ENCODE measurements at regions not wholly inside any gene's neighbourhood (a gene's known extent, or its start where the extent isn't known, plus 50 kb on each side); places are given as distances from the start of the nearest gene placed in this dataset.

DNA sequence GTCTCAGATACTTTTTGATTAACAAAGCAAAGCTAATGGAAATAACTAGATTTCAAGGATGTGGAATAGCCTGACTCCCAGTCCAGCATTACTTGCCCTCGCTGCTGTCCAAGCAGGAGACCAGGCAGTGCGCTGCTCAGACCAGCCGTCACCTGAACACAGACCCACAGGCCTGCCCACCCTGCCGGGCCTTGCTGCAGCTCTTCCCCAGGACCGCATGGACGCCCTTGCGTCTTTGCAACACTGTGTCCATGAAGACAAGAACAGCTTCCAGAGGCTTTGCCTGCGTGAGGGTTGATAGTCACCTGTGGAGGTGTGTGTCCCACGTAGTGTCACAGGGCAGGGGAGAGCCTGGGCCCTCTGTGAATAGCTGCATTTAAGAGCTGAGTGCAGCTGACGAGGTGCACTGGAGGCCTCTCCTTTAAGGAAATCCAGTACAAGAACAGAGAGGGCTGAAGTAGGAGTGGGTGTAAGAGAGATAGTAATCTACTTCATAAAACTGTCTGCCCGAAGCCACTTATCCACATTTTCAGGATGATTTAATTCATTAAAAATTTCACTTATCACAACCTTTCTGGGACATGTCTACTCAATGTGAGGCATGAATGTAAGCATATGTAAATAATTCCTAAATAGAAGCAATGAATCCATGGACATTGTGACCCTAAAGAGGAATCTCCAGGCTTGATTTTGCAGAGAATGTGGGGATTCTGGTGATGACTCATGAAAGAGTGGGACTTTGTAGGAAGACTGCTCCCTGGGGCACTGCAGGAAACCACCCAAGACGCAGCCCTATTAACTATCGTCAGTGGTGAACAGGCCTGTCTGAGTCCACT, 176.2 kb upstream of the RAB4A start:
- no peak for DNase-seq

DNA sequence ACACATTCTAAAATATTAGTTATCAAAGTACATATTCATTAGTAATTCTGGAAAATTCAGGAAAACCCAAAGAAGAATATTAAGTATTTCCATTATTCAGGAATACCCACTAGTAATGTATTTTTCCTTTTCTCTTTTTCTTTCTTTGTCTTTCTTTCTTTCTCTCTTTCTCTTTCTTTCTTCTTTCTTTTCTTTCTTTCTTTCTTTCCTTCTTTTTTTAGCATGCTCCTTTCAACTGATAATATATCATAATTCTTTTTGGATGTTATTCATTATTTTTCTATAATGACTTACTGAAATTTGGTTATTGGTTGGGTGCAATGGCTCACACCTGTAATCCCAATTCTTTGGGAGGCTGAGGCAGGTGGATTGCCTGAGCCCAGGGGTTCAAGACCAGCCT, 175.6 kb upstream of the RAB4A start:
- no peak for TF ChIP-seq CTCF (IDR thresholded peaks at IDR 0.05)
- DNase-seq (no peak), ATAC-seq (no peak)
- Histone ChIP-seq H3K9me3 (no peaks in the 10 kb centered on the region), H3K36me3 (ENCODE audit: low read depth) (no peaks in the 10 kb centered on the region), H3K4me1 (ENCODE audit: low read depth) (peaks cover 11% of the 10 kb centered on the region), H3K4me3 (no peak overlapping the region)
- intact Hi-C loops (cut with DNase I, micrococcal nuclease): no loop called here

More for the DNA sequence above, 176.2 kb upstream of the RAB4A start:
- no peak for TF ChIP-seq CTCF (IDR thresholded peaks at IDR 0.05)
- no peak for ATAC-seq
- Histone ChIP-seq H3K4me3 (no peak overlapping the region), H3K4me1 (ENCODE audit: low read depth) (peaks cover 11% of the 10 kb centered on the region), H3K36me3 (ENCODE audit: low read depth) (no peaks in the 10 kb centered on the region), H3K9me3 (no peaks in the 10 kb centered on the region)
- intact Hi-C loops (cut with DNase I, micrococcal nuclease): no loop called here

DNA sequence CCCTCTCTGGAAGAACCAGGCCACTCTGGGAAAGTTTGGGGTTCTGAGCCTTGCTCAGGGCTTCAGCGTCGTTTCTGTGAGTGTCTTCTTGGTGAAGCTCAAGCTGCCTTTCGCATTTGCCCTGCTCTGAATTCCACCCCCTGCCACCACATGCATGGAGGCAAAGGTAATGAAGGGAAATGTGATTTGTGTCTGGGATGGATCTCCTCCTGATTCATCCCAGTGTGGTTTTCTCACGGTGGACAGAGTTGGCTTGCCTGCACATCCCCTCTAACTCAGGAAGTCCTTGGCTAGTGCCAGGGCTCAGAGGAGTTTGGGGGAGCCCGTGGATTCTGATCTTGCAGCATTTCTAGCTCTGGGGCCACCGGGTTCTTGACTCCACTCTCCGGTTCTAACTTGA, 173.6 kb upstream of the RAB4A start:
- no peak for ATAC-seq
- no peaks in the 10 kb centered on the region for H3K9me3 ChIP-seq
- peaks cover 11% of the 10 kb centered on the region for H3K4me1 ChIP-seq (ENCODE audit: low read depth)
- intact Hi-C loops (cut with DNase I, micrococcal nuclease): no loop called here
- no peaks in the 10 kb centered on the region for H3K36me3 ChIP-seq (ENCODE audit: low read depth)
- no peak for DNase-seq
- TF ChIP-seq CTCF (IDR thresholded peaks at IDR 0.05): no peak
- H3K4me3 ChIP-seq: no peak overlapping the region

DNA sequence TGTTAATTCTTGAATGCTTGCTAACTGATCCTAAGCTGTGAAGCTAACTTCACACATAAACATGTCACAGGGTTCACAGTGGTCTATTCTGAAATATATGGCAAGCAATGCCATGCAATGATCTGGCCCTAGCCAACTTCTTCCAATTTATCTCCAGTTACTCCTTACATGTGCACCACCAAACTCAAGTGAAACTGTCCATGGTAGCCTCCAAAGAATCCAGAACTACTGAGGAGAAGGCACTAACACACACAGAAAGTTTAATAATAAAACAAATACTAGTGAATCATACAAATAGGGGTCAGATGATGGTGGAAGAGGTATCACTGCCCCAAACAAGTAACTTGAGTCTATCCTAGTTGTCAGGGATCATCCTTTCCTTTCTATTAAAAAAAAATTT, 172.6 kb upstream of the RAB4A start:
- intact Hi-C loops (cut with DNase I, micrococcal nuclease): no loop called here
- Histone ChIP-seq H3K4me1 (ENCODE audit: low read depth) (peaks cover 4% of the 10 kb centered on the region), H3K36me3 (ENCODE audit: low read depth) (no peaks in the 10 kb centered on the region), H3K9me3 (no peaks in the 10 kb centered on the region), H3K4me3 (no peak overlapping the region)
- DNase-seq (no peak), ATAC-seq (no peak)
- no peak for TF ChIP-seq CTCF (IDR thresholded peaks at IDR 0.05)

DNA sequence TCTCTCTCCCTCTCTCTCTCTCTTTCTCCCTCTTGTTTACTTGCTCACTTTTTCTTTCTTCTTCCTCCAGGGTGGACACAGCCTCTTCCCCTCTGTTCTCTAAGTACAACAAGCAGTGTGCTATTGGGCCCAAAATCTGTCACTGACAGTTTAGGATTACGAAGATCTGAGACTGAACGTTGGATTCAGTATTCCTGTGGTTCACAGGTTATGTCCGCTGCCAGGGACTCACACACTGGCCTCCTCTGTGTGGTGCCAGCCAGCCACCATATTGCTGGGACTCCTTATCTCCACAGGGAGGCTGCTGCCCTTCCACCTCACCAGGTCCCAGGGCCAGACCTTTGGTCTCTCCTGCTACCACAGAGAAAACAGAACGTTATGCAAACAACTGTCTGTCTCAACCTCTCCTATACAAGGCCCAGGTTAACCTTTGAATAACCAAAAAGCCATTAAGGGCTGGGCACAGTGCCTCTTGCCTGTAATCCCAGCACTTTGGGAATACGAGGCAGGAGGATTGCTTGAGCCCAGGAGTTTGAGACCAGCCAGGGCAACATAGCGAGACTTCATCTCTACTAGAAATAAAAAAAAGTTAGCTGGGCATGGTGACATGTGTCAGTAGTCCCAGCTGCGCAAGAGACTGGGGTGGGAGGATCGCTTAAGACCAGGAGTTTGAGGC, 171.9 kb upstream of the RAB4A start:
- Histone ChIP-seq H3K36me3 (ENCODE audit: low read depth) (no peaks in the 10 kb centered on the region), H3K4me1 (ENCODE audit: low read depth) (peaks cover 2% of the 10 kb centered on the region), H3K9me3 (no peaks in the 10 kb centered on the region), H3K4me3 (no peak overlapping the region)
- TF ChIP-seq CTCF (IDR thresholded peaks at IDR 0.05): no peak
- ATAC-seq (peak; percentile 73), DNase-seq (no peak)
- intact Hi-C loops (cut with DNase I, micrococcal nuclease): no loop called here

All from mucosa of descending colon (tissue), 3 donors.